ENCODE measurements at regions not wholly inside any gene's neighbourhood (a gene's known extent, or its start where the extent isn't known, plus 50 kb on each side); places are given as distances from the start of the nearest gene placed in this dataset.
"Not testable (repeated sequence)": the region's sequence is repeated elsewhere in the genome, so short reads cannot be mapped to it uniquely, and the experiment has no call there.

DNA sequence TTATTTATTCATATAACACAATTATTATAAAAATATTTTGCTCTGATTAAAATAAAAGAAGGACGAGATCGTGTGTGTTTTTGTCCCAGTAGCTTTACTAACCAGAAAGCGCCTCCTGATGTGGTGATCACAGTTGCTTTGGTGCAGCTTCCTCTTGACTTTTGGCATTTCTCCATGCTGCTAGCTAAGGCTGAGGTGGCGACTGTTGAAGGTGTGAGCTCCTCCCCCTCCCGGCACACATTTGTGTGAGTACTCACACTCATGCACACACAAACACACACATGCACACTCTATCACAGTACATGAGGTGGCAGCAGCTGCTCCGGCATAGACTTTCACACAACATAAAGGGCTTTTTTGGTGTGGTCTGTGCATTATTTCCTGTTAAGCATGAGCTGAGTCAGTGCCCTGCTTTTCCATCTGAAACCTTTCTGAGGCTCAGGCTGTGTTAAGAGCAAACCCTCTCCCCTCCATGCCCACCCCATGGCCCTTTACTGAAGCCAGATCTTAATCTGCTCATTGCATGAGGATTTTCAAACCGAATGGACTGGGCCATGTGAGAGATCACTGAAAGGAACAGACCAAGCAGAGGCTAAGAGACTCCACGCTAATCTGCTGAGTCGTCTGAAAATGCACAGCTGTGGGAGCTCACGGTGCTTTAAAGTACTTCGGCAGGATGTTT is 53.3 kb downstream of the FOXD4L1 start:
- DNase-seq (ENCODE audit: low read depth): peak; percentile 22

- not testable (repeated sequence) for DNase-seq (ENCODE audit: low read depth)
Observed at GRCh38 chr2:113559820-113560219, 61.4 kb downstream of the FOXD4L1 start.

- not testable (repeated sequence) for DNase-seq (ENCODE audit: low read depth)
Observed at GRCh38 chr2:113562662-113563061, 64.2 kb downstream of the FOXD4L1 start.

- DNase-seq (ENCODE audit: low read depth): not testable (repeated sequence)
Observed at GRCh38 chr2:113566674-113567480, 60.2 kb upstream of the RABL2A start.

DNA sequence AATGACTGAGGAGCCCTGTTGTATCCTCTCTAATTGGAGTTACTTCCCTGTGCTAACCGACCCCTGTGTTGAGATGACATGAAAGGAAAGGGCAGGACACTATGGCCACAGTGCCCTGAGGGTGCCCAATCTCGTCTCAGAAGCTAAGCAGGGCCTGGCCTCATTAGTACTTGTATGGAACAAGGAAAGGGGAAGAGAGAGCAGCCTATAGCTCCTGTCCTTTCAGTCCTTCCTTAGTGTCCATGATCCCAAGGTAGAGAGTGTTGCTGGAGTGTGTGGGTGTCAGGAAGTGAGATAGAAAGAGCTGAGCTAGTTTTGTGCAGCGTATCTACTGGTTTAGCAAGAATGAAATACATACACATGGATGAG is 59.6 kb upstream of the RABL2A start:
- not testable (repeated sequence) for DNase-seq (ENCODE audit: low read depth)

DNA sequence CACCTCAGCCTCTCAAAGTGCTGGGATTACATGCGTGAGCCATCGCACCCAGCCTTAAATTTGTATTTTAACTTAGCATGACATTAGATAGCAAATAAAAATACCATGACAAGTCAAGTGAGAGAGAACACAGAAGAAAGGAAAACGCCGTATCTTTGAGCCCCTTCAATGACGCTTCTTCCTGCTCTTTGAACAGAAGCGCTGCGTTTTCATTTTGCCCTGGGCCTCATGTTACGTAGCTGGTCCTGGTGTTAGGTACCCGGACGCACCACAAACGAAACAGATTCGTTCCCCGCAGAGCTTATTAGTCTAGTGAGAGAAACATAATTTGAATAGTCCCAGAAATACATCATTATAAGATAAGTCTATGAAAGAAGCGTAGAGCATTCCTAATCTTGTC is 58.8 kb upstream of the RABL2A start:
- DNase-seq (ENCODE audit: low read depth): not testable (repeated sequence)

DNA sequence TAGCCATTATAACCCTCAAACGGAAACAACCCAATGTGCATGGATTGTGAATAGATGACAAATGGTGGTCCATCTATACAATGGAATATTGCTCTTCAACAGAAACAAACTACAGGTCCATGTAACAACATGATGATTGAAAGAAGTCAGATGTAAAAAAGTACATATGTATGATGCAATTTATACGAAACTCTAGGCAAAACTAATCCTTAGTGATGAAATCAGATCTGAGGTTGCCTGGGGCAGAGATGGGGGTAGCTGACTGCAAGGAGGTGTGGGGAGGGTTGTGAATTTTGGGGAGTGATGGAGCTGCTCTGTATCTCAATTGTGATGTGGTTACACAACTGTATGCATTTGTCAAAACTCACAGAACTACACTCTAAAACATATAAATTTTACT is 57.0 kb upstream of the RABL2A start:
- not testable (repeated sequence) for DNase-seq (ENCODE audit: low read depth)

GRCh38 chr2:113570509-113571009 is 56.5 kb upstream of the RABL2A start:
- DNase-seq (ENCODE audit: low read depth): not testable (repeated sequence)

GRCh38 chr2:113571482-113572068 is 55.5 kb upstream of the RABL2A start:
- DNase-seq (ENCODE audit: low read depth): not testable (repeated sequence)

- DNase-seq (ENCODE audit: low read depth): not testable (repeated sequence)
Observed at GRCh38 chr2:113575721-113576120, 51.3 kb upstream of the RABL2A start.

DNA sequence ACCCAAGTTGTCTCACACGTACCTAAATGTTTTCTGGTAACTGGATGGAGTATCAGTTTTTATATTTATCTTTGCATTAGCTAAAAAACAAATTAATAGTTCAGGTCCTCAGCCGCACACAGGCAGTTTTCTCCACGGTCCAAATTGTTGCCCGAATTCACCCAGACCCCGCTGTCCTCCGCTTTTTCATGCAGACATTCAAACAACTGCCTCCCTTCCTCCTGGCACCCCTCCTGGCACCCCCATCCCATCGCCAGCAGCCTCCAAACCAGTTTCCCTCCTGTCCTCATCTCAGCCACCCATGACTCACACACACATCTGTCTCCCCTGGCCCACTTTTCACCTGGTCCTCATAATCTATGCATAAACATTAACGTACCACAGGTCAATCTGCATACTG is 50.7 kb upstream of the RABL2A start:
- DNase-seq (ENCODE audit: low read depth): not testable (repeated sequence)
